ENCODE measurements at regions not wholly inside any gene's neighbourhood (a gene's known extent, or its start where the extent isn't known, plus 50 kb on each side); places are given as distances from the start of the nearest gene placed in this dataset.

DNA sequence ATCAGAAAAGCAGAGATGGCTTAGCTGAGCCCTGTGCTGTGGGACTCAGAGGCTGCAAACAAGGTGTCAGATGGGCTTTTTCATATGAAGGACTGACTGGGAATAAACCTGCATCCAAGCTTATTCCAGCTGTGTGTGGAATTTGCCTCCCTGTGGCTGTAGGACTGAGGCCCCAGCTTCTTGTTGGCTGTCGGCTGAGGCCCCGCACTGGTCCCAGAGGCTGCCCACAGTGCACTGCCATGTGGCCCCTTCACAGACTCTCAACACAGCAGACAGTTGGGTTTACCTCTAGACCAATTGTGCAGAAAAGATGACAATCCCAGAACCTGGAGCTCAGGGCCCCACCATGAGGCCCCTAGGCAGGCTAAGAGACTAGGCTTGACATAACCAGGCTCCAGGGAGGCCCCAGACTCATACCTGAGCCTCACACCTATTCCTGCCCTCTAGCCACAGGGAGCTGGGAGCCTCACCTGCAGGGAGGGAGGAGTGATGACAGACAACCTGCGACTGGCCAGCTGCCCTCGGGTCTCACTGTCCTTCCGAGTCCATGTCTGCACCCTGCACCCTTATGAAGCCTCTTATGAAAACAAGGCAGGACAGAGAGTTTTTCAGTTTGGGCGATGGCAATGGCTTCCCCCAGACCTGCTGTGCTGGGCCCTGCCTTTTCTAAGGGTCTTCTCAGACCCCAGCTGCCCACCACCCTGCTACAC lies 615.5 kb downstream of the NPHP4 start:
- no peak for DNase-seq (ENCODE audit: low spot score)

DNA sequence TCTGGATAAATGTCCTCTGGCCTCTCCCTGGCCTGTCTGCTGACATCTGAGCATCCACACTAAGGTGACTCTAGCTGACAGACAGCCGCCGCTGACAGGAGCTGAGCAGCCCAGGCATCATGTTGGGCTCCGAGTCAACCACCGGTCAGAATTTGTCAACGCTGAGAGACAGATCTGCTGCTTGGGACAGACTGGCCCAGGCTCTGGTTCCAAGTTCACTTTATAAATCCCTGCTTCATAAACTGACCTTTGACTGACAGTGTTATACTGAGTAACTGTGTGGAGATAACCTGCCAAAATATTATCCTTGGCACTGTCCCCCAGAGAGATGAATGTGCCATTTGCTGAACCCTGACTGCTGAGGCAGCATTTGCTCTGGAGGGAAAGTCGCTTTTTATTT lies 616.7 kb downstream of the NPHP4 start:
- no peak for DNase-seq (ENCODE audit: low spot score)

DNA sequence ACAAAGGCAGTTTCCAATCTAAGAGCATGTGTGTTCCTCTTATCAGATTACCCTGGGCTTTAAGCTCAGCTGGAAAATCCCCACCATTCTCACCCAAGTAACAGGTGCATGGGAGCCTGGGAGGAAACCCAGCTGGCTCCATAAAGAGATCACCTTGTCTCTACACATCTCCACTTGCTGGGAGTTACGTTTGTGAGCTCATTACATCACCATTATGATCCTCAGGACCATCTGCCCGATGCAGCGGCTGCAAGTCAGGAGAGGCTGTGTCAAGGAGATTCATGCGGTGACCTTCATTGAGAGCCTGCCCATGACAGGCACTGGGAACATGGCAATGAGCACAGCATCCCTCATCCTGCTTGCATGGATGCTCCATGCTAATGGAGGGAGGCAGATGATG lies 618.0 kb downstream of the NPHP4 start:
- DNase-seq (ENCODE audit: low spot score) = no peak

DNA sequence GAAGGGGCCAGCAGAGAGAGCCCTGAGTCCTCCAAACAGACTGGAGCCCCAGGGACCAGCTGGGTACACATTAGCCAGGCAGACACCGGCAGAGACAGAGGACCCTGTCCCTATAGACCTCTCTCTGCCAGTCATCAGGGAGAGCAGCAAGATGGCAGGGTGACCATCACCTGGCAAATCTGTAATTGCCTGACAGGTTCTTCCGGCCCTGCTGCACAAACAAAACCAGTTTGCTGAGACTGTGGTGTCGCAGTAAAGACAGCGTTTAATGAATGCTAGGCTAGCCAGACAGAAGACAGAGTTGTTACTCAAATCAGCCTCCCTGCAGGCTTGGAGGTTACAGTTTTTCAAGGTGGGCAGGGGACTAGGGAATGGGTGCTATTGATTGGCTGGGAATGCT lies 618.9 kb downstream of the NPHP4 start:
- no peak for DNase-seq (ENCODE audit: low spot score)

DNA sequence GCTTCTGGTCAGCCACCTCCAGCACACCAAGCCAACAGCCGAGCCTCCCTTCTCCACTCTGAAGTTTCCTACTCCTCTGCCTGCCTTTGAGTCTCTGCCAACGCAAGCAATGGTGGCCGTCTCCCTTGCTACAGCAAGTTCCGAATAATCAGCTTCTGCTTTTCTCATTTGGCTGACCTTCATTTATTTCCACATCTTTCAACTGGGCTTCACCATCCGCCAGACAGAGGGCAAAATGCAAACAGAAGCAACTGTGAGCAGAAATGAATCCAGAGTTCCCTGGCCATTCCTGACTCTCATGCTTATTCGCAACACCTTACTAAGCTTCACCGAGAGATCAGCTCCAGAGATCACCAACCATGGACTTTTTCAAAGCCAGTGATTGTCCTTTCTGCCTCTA lies 621.0 kb downstream of the NPHP4 start:
- no peak for DNase-seq (ENCODE audit: low spot score)

DNA sequence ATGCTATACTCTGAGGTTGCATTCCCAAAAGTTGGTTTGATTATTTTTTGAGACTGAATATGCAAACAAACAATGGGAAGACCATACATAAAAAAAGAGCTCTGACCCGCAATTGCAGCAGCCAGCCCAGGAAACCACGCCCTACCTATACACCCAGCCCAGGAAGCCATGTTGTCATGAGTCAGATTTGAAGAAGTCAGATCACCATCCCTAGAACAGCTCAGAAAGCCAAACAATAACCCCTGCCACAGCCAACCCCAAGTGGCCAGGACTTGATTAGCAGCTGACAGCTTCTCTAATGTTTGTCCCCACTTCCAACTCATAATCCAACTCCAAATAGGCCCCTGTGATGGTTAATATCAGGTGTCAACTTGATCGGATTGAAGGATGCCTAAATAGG lies 621.9 kb downstream of the NPHP4 start:
- DNase-seq (ENCODE audit: low spot score) = no peak

DNA sequence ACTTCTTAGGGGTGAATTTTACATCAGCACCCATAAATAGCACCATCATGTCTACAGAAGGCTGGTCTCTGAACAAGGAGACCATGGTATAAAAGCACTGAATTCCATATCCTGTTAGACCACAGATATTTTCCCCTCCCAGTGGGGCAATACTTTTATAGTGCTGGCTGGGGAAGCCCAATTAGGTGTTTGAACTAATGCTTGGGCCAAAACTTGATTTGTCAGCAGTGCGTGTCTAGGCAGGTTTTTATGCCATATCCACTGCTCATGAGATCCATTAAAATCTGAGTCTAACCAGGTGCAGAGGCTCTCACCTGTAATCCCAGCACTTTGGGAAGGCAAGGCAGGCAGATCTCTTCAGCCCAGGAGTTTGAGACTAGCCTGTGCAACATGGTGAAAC lies 623.0 kb downstream of the NPHP4 start:
- no peak for DNase-seq (ENCODE audit: low spot score)

DNA sequence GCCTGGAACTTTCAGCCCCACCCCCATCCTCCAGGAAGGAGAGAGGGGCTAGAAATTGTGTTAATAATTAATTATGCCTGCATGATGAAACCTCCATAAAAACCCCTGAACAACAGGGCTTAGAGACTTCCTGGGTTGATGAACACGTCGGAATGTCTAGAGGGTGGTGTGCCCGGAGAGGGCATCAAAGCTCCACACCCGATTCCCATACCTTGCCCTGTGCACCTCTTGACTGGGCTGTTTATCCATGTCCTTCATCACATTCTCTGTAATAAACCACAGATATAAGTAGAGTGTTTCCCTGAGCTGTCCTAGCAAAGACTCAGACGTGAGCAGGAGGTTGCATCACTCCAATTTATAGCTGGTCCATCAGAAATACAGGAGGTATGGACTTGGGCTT lies 624.0 kb downstream of the NPHP4 start:
- no peak for DNase-seq (ENCODE audit: low spot score)

DNA sequence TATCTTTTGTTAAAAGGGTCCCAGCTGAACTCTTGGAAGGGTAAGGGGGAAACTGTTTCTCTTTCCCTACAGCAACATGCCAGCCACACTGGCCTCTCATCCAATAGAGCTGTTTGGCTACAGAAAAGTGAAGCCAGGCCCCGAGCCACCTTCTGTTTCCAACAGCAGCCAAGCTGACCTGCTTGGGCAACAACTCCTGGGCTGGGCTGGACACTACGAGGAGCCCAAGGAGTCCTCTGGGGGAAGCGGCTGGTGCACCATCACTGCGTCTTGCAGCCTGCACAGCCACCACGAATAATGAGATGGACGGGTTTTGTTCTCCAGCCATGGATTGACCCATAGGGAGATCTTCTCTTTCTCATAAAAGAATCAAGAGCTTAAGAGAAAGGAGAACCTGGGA lies 624.9 kb downstream of the NPHP4 start:
- no peak for DNase-seq (ENCODE audit: low spot score)

DNA sequence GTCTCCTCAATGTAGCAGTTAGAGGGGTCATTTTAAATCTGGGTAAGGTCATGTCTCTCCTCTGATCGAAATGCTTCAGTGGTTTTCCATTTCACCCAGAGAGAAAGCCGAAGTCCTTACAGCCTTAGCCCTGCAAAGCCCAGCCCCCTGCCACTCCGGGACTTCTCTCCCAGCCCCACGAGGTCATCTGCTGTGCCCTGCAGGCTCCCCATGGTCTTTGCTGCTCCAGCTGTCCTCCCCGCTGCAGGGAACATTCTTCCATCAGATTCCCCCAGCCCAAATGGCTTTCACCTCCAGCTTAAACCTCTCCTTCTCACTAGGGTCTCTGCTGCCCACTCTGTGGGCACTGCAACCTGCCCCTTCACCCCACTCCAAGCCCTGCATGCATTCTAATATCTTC lies 626.5 kb downstream of the NPHP4 start:
- no peak for DNase-seq (ENCODE audit: low spot score)

DNA sequence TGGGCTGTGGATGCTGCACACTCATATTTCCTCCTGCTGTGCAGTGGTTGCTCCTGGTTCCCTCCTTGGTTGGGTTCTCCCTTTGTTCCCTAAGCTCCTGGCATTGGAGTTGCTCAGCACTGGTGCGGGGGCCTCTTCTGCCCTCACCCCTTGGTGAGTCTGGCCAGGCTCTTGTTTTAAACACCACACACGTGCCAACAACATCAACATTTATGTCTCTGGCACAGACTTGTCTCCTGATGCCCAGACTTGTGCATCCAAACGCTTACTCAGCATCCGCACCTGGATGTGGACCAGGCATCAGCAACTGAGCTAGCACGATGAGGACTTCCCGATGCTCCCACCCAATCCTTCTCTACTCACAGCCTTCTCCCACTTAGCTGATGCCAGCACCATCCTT lies 627.6 kb downstream of the NPHP4 start:
- no peak for DNase-seq (ENCODE audit: low spot score)

DNA sequence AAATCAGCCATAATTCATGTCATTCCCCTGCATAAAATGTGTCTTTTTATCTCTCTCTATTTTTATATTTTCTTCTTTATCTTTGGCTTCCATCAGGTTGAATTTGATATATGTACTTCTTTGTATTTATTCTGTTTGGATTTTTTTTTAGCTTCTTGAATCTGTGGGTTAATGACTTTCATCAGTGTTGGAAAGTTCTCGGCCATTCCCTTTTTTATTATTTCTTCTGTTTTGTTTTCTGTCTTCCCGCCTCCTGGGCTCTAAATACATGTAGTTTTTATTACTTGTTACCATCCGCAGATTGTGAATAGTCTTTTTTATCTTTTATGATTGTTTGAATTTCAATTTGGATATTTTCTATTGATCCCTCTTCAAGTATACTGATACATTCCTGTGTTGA lies 637.5 kb downstream of the NPHP4 start:
- no peak for DNase-seq (ENCODE audit: low spot score)

DNA sequence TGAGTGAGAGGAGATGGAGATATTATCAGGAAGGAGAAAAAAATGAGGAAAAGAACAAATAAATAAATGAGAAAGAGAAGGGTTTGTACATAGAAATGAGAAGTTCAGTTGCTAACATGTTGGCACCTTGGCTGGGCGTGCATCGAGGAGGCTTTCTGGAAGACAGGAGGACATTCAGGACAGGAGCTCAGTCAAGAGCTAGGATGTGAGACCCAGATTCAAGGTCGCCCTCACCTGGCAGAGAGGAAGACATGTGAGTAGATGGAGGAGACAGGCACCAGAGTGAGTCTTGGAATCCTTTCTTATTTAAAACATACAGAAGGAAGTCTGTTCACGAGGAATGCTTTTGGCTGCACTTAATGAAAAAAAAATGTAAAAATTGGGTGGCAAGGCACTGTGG lies 640.9 kb downstream of the NPHP4 start:
- no peak for DNase-seq (ENCODE audit: low spot score)

DNA sequence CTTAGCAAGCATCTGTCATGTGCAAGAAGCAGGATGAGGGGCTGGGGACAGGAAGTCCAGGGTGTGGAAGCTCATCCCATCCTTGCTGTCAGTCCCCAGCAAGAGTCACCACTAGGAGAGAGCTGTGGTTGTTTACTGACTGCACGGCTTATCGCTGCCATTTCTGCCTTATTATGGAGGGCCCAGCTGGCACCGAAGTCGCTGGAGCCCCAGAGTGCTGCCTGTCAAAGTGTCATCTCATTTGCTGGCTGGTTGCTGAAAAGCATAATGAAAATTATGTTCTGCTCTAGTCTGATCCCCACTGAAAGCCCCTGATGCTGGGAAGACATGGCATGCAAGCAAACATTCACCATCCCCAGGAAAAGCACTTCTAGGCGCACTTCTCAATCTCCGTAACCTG lies 642.7 kb downstream of the NPHP4 start:
- no peak for DNase-seq (ENCODE audit: low spot score)

DNA sequence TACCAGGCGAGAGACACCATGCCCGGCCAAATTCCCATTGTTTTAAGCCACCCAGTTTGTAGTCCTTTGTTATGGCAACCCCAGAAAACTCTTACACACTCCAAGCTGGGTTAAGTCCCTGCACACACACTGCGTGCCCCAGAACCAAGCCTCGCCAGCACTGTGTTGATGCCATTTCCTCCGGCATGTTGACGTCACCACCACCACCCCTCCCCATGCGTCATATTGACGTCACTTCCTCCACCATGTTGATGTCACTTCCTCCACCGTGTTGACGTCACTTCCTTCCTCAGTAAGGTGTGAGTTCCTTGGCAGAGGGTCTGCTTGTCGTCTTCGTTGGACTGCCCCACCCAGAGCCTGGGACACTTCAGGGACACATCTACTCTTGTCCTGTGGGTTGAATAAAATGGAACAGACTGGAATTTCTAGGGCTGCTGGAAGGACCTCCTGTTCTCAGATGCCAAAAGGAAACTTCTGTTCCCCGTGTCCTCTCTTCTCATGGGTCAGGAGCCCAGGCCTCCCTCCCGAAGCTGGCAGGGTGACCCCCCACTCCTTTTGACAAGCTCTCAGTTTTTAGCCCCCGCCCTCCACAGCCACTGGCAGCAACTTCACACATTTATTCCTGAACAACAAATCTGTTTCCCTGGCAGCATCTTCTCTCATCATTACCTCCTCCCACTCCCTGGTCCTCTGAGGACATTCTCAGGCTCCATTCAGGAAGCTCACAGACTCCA lies 643.3 kb downstream of the NPHP4 start:
- DNase-seq (ENCODE audit: low spot score) = no peak

DNA sequence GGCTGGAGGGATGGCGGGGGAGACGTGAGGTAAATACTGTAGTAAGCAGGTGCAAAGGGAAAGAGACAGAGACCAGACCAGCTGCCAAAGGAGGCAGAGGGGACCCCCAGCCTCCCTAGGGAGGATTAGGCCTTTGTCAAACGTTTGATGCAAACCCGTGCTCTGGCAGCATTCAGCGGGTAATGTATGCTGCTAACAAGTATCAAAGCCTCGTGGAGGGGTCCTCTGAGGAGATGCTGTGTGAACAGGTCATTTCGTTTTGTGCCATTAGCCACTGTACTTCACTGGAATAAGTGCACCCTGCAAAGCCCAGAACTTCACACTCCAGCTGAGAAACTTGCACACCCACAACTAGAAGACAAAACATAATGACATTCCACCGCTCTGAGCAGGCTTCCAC lies 644.5 kb downstream of the NPHP4 start:
- DNase-seq (ENCODE audit: low spot score) = no peak

DNA sequence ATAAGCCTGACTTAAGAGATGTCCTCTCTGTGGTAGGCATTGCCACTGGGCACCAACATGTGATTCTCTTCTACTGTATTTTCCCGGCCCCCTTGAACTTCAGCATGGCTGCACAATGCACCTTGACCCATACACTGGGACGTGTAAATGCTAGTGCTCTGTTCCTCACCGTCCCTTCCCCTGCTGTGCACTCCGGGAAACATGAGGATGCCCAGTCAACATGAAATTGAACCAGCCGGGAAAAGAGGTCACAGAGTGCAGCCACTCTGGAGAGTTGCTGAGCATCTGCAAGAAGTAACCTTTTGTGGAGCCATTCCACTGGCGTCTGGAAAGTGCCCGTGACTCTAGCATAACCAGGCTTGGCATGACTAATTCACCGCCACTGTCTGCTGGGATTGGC lies 646.7 kb downstream of the NPHP4 start:
- no peak for DNase-seq (ENCODE audit: low spot score)

DNA sequence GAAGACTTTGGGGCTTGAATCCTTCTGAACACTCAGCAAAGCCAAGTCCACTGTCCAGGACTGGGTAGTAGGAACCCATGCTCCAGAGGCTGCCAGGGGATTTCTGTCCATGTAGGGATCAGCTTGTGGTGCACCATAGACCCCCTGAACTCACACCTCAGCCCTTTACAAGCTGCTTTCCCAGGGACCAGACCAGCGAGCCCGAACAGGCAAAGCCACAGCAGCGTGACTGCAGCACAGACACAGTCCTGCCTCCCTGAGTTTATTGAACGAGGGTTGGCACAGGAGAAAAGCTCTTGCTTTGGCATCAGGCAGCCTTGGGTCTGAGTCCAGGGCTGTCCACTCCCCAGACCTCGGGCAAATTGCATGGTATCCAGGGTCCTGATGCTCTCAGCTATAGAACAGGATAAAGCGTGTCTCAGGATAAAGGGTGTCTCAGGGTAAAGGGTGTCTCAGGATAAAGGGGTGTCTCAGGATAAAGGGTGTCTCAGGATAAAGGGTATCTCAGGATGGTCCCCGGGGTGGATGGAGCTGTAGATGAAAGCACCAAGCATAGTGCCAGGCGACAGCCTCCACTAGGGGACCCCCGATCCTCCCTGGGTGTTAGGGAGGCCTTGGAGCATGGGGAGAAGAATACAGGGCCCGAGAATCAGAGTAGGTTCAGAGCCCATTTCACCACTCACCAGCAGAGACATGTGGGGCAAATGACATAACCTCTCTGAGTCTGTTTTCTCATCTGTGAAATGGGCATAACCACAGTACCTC lies 648.8 kb downstream of the NPHP4 start:
- no peak for DNase-seq (ENCODE audit: low spot score)

DNA sequence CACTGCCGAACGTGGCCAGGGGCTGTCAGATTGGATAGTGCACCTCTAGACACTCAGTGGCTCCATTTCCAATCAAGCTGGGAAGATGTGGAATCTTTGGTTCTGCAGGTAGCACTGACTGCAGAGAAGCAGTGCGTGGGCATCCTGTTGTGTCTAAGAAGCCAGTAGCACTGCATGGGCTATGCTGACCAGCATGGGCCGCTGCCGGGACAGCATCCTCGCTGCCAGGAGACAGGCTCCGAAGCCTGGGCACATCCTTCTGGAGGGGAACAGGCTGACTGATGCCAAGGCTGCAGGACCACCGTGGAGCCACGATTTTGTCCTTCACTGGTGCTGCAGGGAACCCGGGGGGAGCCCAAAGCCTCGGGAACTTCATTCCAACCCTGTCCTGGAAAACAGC lies 649.4 kb downstream of the NPHP4 start:
- DNase-seq (ENCODE audit: low spot score) = no peak

DNA sequence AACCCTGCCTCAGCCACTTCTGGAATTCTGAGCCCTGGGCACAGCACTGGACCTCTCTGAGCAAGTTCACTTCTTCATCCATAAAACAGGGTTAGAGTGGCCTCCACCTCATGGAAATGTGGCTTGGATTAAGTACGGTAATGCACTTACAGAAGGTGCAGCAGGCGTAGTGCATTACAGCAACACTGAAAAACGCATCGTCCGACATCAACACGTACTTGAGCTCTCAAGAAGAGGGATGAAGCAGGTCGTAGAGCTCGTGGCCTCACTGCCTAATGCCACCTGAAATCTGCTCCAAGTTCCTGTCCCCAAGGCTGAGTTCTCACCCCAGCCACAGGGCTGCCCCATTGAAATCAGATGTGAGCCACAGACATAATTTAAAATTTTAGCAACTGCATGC lies 650.1 kb downstream of the NPHP4 start:
- DNase-seq (ENCODE audit: low spot score) = no peak

DNA sequence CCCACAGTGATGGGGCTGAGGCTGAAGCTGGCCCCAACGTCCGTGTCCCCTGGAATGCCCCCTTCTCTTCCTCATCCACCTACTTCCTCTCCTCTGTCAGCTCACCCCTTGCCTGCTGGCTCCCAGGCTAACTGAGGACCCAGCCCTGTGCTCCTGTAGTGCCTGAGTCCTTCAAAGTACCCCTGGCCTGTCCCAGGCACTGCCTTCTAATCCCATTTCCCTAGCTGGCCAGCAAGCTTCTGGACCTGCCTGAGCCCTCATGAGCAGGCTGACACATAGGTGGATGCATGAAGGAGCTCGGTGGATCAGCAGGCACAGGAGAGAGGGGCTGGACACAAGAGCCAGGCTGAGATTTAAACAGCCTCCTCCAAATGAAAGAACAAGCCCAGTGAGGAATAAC lies 650.8 kb downstream of the NPHP4 start:
- DNase-seq (ENCODE audit: low spot score) = no peak

DNA sequence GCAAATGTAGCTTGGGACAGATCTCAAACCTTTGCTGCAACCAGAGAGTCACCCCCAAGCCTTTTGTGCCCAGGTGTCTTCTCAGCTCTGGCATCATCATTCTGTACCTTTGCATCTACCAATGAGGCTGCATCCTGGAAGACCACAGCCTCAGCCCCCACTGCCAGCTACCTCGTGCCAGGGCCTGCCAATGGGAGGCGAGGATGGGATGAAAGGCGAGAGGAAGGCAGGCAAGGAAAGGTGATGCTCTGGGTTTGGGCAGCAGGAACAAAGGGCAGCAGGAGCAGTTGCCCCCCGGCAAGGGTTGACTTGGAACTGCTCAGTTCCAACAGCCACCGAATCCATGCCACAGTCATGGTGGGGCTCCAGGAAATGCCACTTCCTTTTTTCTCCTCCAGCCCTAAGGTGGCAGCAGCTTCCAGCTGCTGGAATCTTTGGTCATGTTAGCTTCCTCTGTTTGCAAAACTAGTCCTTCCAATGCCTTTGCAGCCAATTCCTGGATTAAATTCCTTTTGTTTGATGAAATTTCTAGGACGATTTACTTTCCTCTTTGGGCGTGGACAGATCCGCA lies 651.6 kb downstream of the NPHP4 start:
- no peak for DNase-seq (ENCODE audit: low spot score)

DNA sequence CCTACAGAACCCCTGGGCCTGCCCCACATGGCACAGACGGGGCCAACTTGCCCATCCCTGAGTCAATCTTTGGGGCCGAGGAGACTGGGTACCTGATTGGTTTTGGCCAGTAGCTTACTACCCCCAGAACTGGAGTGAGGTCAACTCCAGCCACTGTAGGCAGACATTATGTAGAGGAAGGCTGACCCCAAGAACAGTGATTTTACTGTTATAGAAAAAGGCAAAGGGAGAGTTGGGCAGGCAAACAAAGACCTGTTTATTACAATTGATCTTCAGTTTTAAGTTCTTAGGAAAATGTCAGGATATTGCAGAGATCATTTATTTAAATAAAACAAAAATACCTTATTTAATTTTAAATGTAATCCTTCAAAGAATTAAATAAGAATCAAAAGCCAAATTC lies 653.8 kb downstream of the NPHP4 start:
- no peak for DNase-seq (ENCODE audit: low spot score)

All from hematopoietic multipotent progenitor cell treated with erythropoietin and hydrocortisone succinate and interleukin-3 and kit ligand, for 17 days (in vitro differentiated cells).